HG03064 (cell line): ENCODE measurements at regions not wholly inside any gene's neighbourhood (a gene's known extent, or its start where the extent isn't known, plus 50 kb on each side); places are given as distances from the start of the nearest gene placed in this dataset.

Experiments
- ATAC-seq: cut with Tn5 transposase; IDR thresholded peaks from one replicate; pipeline ENCODE4 v1.9.1; 2021; ENCODE audit warnings: low read depth; ENCODE audit not compliant: unreplicated experiment

GRCh38 chr6:19121521-19121920 lies 715.6 kb upstream of the ID4 start:
- ATAC-seq, result no peak

GRCh38 chr6:19127081-19127480 lies 710.1 kb upstream of the ID4 start:
- ATAC-seq, result no peak

GRCh38 chr6:19128701-19129100 lies 708.5 kb upstream of the ID4 start:
- no peak for ATAC-seq

- ATAC-seq, result no peak
These were observed 701.5 kb upstream of the ID4 start for GRCh38 chr6:19135706-19136105.

- no peak for ATAC-seq
These were observed 699.7 kb upstream of the ID4 start for GRCh38 chr6:19137505-19137904.

- no peak for ATAC-seq
These were observed 694.9 kb upstream of the ID4 start for GRCh38 chr6:19142275-19142674.

- ATAC-seq, result no peak
These were observed 686.9 kb upstream of the ID4 start for GRCh38 chr6:19150307-19150706.

GRCh38 chr6:19153270-19153980 lies 683.7 kb upstream of the ID4 start:
- ATAC-seq, result no peak

GRCh38 chr6:19153981-19154295 lies 683.2 kb upstream of the ID4 start:
- ATAC-seq, result no peak

- no peak for ATAC-seq
These were observed 680.7 kb upstream of the ID4 start for GRCh38 chr6:19156443-19156842.

- ATAC-seq, result no peak
These were observed 679.7 kb upstream of the ID4 start for GRCh38 chr6:19157486-19157885.

- no peak for ATAC-seq
These were observed 678.6 kb upstream of the ID4 start for GRCh38 chr6:19158586-19158985.

- ATAC-seq, result no peak
These were observed 678.1 kb upstream of the ID4 start for GRCh38 chr6:19159089-19159488.

- no peak for ATAC-seq
These were observed 677.6 kb upstream of the ID4 start for GRCh38 chr6:19159561-19159960.

GRCh38 chr6:19160081-19160730 lies 677.0 kb upstream of the ID4 start:
- ATAC-seq, result no peak

GRCh38 chr6:19167251-19167650 lies 669.9 kb upstream of the ID4 start:
- ATAC-seq, result no peak

- ATAC-seq, result no peak
These were observed 667.8 kb upstream of the ID4 start for GRCh38 chr6:19169366-19169765.

- no peak for ATAC-seq
These were observed 662.1 kb upstream of the ID4 start for GRCh38 chr6:19175023-19175422.

GRCh38 chr6:19180348-19181072 lies 656.7 kb upstream of the ID4 start:
- ATAC-seq, result no peak

GRCh38 chr6:19181211-19181610 lies 656.0 kb upstream of the ID4 start:
- no peak for ATAC-seq

GRCh38 chr6:19193624-19194023 lies 643.5 kb upstream of the ID4 start:
- ATAC-seq, result no peak

GRCh38 chr6:19204445-19204844 lies 632.7 kb upstream of the ID4 start:
- ATAC-seq, result no peak
